ENCODE measurements at regions not wholly inside any gene's neighbourhood (a gene's known extent, or its start where the extent isn't known, plus 50 kb on each side); places are given as distances from the start of the nearest gene placed in this dataset.

DNA sequence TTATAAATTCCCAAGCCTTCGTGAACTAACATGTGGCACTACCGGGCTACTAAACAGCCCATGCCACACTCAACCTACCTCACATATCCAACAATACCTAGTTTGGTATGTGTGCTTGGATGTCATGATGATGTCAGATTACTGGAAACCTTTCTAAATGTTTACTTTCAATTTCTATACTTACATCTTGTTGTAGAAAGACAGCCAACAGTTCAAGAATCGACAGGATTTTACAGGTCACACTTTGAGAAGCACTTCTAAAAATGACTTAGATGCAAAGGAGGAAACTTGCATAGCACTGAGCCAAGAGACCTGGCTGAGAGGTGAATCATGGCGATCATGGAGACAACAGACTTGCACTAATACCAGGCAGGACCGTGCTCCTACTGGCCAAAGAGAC, 209.9 kb downstream of the COL4A1 start:
- no peak overlapping the region for H3K4me3 Mint-ChIP-seq
- H3K79me2 ChIP-seq (replicated peaks; ENCODE audit: insufficient read depth) = no peaks in the 10 kb centered on the region
- H3K27ac ChIP-seq (ENCODE audit: low read depth) = no peak overlapping the region
- DNase-seq (ENCODE audit: low spot score) (no peak), ATAC-seq (no peak)
- no peak overlapping the region for H3K4me3 ChIP-seq
- peaks cover 5% of the 10 kb centered on the region; the same call in 1 of the 2 replicates for H3K36me3 ChIP-seq (ENCODE audit: insufficient read depth)
- H3K27me3 Mint-ChIP-seq (ENCODE audit: insufficient read depth, low read depth, poor library complexity) = peaks cover 5% of the 10 kb centered on the region
- no peak overlapping the region for H2AFZ ChIP-seq
- peaks cover 30% of the 10 kb centered on the region for H3K9me3 Mint-ChIP-seq
- no peaks in the 10 kb centered on the region; the same call in none of the 2 replicates for H3K9me2 ChIP-seq (ENCODE audit: insufficient read depth)
- no peaks in the 10 kb centered on the region for H3F3A ChIP-seq (replicated peaks; ENCODE audit: low read depth)
- no peaks in the 10 kb centered on the region; the same call in 1 of the 2 replicates for H3K4me1 ChIP-seq (ENCODE audit: insufficient read depth)
- no peak for TF ChIP-seq NANOG (IDR thresholded peaks at IDR 0.05; ENCODE audit: borderline replicate concordance)
- TF ChIP-seq POLR2AphosphoS5 (IDR thresholded peaks at IDR 0.05; ENCODE audit: low read depth) = no peak
- TF ChIP-seq ZNF331 (CRISPR knock-in tag; IDR thresholded peaks at IDR 0.05; ENCODE audit: low read depth) = no peak
- TF ChIP-seq, protein P1, sequence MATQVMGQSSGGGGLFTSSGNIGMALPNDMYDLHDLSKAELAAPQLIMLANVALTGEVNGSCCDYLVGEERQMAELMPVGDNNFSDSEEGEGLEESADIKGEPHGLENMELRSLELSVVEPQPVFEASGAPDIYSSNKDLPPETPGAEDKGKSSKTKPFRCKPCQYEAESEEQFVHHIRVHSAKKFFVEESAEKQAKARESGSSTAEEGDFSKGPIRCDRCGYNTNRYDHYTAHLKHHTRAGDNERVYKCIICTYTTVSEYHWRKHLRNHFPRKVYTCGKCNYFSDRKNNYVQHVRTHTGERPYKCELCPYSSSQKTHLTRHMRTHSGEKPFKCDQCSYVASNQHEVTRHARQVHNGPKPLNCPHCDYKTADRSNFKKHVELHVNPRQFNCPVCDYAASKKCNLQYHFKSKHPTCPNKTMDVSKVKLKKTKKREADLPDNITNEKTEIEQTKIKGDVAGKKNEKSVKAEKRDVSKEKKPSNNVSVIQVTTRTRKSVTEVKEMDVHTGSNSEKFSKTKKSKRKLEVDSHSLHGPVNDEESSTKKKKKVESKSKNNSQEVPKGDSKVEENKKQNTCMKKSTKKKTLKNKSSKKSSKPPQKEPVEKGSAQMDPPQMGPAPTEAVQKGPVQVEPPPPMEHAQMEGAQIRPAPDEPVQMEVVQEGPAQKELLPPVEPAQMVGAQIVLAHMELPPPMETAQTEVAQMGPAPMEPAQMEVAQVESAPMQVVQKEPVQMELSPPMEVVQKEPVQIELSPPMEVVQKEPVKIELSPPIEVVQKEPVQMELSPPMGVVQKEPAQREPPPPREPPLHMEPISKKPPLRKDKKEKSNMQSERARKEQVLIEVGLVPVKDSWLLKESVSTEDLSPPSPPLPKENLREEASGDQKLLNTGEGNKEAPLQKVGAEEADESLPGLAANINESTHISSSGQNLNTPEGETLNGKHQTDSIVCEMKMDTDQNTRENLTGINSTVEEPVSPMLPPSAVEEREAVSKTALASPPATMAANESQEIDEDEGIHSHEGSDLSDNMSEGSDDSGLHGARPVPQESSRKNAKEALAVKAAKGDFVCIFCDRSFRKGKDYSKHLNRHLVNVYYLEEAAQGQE (IDR thresholded peaks at IDR 0.05; ENCODE audit: unreplicated experiment) = no peak
- no peak for TF ChIP-seq STAT1 (IDR thresholded peaks at IDR 0.05; ENCODE audit: unreplicated experiment)
- TF ChIP-seq, protein P2, sequence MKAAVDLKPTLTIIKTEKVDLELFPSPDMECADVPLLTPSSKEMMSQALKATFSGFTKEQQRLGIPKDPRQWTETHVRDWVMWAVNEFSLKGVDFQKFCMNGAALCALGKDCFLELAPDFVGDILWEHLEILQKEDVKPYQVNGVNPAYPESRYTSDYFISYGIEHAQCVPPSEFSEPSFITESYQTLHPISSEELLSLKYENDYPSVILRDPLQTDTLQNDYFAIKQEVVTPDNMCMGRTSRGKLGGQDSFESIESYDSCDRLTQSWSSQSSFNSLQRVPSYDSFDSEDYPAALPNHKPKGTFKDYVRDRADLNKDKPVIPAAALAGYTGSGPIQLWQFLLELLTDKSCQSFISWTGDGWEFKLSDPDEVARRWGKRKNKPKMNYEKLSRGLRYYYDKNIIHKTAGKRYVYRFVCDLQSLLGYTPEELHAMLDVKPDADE (IDR thresholded peaks at IDR 0.05) = no peak
- no peak for TF ChIP-seq CREB1 (CRISPR knock-in tag; IDR thresholded peaks at IDR 0.05; ENCODE audit: low read depth)
- TF ChIP-seq, protein P3, sequence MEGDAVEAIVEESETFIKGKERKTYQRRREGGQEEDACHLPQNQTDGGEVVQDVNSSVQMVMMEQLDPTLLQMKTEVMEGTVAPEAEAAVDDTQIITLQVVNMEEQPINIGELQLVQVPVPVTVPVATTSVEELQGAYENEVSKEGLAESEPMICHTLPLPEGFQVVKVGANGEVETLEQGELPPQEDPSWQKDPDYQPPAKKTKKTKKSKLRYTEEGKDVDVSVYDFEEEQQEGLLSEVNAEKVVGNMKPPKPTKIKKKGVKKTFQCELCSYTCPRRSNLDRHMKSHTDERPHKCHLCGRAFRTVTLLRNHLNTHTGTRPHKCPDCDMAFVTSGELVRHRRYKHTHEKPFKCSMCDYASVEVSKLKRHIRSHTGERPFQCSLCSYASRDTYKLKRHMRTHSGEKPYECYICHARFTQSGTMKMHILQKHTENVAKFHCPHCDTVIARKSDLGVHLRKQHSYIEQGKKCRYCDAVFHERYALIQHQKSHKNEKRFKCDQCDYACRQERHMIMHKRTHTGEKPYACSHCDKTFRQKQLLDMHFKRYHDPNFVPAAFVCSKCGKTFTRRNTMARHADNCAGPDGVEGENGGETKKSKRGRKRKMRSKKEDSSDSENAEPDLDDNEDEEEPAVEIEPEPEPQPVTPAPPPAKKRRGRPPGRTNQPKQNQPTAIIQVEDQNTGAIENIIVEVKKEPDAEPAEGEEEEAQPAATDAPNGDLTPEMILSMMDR (conservative IDR thresholded peaks at IDR 0.05; ENCODE audit: low read depth in 2 of 2) = no peak
- TF ChIP-seq, protein P4, sequence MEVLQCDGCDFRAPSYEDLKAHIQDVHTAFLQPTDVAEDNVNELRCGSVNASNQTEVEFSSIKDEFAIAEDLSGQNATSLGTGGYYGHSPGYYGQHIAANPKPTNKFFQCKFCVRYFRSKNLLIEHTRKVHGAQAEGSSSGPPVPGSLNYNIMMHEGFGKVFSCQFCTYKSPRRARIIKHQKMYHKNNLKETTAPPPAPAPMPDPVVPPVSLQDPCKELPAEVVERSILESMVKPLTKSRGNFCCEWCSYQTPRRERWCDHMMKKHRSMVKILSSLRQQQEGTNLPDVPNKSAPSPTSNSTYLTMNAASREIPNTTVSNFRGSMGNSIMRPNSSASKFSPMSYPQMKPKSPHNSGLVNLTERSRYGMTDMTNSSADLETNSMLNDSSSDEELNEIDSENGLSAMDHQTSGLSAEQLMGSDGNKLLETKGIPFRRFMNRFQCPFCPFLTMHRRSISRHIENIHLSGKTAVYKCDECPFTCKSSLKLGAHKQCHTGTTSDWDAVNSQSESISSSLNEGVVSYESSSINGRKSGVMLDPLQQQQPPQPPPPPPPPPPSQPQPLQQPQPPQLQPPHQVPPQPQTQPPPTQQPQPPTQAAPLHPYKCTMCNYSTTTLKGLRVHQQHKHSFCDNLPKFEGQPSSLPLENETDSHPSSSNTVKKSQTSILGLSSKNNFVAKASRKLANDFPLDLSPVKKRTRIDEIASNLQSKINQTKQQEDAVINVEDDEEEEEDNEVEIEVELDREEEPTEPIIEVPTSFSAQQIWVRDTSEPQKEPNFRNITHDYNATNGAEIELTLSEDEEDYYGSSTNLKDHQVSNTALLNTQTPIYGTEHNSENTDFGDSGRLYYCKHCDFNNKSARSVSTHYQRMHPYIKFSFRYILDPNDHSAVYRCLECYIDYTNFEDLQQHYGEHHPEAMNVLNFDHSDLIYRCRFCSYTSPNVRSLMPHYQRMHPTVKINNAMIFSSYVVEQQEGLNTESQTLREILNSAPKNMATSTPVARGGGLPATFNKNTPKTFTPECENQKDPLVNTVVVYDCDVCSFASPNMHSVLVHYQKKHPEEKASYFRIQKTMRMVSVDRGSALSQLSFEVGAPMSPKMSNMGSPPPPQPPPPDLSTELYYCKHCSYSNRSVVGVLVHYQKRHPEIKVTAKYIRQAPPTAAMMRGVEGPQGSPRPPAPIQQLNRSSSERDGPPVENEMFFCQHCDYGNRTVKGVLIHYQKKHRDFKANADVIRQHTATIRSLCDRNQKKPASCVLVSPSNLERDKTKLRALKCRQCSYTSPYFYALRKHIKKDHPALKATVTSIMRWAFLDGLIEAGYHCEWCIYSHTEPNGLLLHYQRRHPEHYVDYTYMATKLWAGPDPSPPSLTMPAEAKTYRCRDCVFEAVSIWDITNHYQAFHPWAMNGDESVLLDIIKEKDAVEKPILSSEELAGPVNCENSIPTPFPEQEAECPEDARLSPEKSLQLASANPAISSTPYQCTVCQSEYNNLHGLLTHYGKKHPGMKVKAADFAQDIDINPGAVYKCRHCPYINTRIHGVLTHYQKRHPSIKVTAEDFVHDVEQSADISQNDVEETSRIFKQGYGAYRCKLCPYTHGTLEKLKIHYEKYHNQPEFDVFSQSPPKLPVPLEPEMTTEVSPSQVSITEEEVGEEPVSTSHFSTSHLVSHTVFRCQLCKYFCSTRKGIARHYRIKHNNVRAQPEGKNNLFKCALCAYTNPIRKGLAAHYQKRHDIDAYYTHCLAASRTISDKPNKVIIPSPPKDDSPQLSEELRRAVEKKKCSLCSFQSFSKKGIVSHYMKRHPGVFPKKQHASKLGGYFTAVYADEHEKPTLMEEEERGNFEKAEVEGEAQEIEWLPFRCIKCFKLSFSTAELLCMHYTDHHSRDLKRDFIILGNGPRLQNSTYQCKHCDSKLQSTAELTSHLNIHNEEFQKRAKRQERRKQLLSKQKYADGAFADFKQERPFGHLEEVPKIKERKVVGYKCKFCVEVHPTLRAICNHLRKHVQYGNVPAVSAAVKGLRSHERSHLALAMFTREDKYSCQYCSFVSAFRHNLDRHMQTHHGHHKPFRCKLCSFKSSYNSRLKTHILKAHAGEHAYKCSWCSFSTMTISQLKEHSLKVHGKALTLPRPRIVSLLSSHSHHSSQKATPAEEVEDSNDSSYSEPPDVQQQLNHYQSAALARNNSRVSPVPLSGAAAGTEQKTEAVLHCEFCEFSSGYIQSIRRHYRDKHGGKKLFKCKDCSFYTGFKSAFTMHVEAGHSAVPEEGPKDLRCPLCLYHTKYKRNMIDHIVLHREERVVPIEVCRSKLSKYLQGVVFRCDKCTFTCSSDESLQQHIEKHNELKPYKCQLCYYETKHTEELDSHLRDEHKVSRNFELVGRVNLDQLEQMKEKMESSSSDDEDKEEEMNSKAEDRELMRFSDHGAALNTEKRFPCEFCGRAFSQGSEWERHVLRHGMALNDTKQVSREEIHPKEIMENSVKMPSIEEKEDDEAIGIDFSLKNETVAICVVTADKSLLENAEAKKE (CRISPR knock-in tag; IDR thresholded peaks at IDR 0.05) = no peak
- no peak for TF ChIP-seq JUNB (IDR thresholded peaks at IDR 0.05; ENCODE audit: unreplicated experiment)
- H3K36me3 Mint-ChIP-seq (ENCODE audit: low read depth) = peaks cover 10% of the 10 kb centered on the region; the same call in 2 of the 3 replicates
- H3K4me2 ChIP-seq = no peak overlapping the region
- no peaks in the 10 kb centered on the region; the same call in 1 of the 2 replicates for H4K20me1 ChIP-seq (replicated peaks; ENCODE audit: insufficient read depth)
- no peaks in the 10 kb centered on the region for H3K27me3 ChIP-seq (ENCODE audit: insufficient read depth)
- H3K27ac Mint-ChIP-seq = no peak overlapping the region
- peaks cover 5% of the 10 kb centered on the region; the same call in 1 of the 3 replicates for H3K4me1 Mint-ChIP-seq
